ENCODE measurements at regions not wholly inside any gene's neighbourhood (a gene's known extent, or its start where the extent isn't known, plus 50 kb on each side); places are given as distances from the start of the nearest gene placed in this dataset.

DNA sequence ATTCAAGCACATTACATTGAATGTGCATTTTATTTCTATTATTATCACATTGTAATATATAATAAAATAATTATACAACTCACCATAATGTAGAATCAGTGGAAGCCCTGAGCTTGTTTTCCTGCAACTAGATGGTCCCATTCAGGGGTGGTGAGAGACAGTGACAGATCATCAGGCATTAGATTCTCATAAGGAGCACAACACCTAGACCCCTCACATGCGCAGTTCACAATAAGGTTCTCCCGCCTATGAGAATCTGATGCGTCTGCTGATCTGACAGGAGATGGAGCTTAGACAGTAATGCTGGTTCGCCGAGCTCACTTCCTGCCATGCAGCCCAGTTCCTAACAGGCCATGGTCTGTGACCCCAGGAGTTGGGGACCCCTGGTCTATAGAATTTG lies 96.7 kb upstream of the RBBP6 start:
- ChIA-PET POLR2A (interaction anchor here (1.3 kb wide), 1 partner anchor 9 kb away, joined by 5 read pairs; no protein-coding TSS in a partner anchor), CTCF (ENCODE audit: low intra/inter-chr PET ratio) (no interaction called here)
- Histone ChIP-seq H2AFZ (ENCODE audit: low read depth, low read length) (no peak overlapping the region), H3K36me3 (ENCODE audit: control insufficient read depth, insufficient read depth, low read length) (no peaks in the 10 kb centered on the region), H3K27ac (ENCODE audit: extremely low read depth, low read depth, low read length) (no peak overlapping the region), H3K9ac (ENCODE audit: insufficient read depth in 1 of 2, low read depth in 2 of 2, low read length in 2 of 2) (no peak overlapping the region), H3K79me2 (ENCODE audit: control insufficient read depth, insufficient read depth, low read length) (no peaks in the 10 kb centered on the region), H3K4me2 (ENCODE audit: insufficient read depth, low read length) (no peak overlapping the region), H3K4me3 (no peak overlapping the region), H3K4me1 (replicated peaks in 1 of 2; ENCODE audit: control insufficient read depth in 2 of 2, insufficient read depth in 2 of 2, low read length in 2 of 2) (no peaks in the 10 kb centered on the region), H3K9me1 (ENCODE audit: control insufficient read depth, insufficient read depth, low read length) (no peaks in the 10 kb centered on the region), H4K20me1 (replicated peaks; ENCODE audit: control insufficient read depth, insufficient read depth, low read length) (no peaks in the 10 kb centered on the region), H3K27me3 (ENCODE audit: control insufficient read depth in 2 of 2, insufficient read depth in 2 of 2, low read length in 2 of 2) (peaks cover 8 to 42% of the 10 kb centered on the region in 2 experiments), H3K9me3 (replicated peaks; ENCODE audit: control insufficient read depth, insufficient read depth, low read depth, low read length) (no peaks in the 10 kb centered on the region)
- intact Hi-C loops (cut with micrococcal nuclease) (no loop called here), in situ Hi-C loops (cut with MboI) (no loop called here)
- BruUV-seq (replicated peaks) = no TSS peak
- no peak for DNase-seq (ENCODE audit: extremely low read depth in 1 of 4, low spot score in 3 of 4)
- 7% methylated on average over 5 of the region's 5 CpGs for whole genome bisulfite sequencing (ENCODE audit: insufficient coverage, low coverage, missing lambda C conversion rate)
- TF ChIP-seq, protein P1, sequence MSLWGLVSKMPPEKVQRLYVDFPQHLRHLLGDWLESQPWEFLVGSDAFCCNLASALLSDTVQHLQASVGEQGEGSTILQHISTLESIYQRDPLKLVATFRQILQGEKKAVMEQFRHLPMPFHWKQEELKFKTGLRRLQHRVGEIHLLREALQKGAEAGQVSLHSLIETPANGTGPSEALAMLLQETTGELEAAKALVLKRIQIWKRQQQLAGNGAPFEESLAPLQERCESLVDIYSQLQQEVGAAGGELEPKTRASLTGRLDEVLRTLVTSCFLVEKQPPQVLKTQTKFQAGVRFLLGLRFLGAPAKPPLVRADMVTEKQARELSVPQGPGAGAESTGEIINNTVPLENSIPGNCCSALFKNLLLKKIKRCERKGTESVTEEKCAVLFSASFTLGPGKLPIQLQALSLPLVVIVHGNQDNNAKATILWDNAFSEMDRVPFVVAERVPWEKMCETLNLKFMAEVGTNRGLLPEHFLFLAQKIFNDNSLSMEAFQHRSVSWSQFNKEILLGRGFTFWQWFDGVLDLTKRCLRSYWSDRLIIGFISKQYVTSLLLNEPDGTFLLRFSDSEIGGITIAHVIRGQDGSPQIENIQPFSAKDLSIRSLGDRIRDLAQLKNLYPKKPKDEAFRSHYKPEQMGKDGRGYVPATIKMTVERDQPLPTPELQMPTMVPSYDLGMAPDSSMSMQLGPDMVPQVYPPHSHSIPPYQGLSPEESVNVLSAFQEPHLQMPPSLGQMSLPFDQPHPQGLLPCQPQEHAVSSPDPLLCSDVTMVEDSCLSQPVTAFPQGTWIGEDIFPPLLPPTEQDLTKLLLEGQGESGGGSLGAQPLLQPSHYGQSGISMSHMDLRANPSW (CRISPR knock-in tag; IDR thresholded peaks at IDR 0.05) = no peak
- TF ChIP-seq MEIS2 (IDR thresholded peaks at IDR 0.05; ENCODE audit: partially characterized antibody) = no peak
- TF ChIP-seq TSC22D4 (tag; IDR thresholded peaks at IDR 0.05) = no peak
- no peak for TF ChIP-seq CBX8 (IDR thresholded peaks at IDR 0.05; ENCODE audit: borderline replicate concordance, extremely low read depth, low read depth, low read length, poor library complexity, severe bottlenecking)
- TF ChIP-seq, protein P2, sequence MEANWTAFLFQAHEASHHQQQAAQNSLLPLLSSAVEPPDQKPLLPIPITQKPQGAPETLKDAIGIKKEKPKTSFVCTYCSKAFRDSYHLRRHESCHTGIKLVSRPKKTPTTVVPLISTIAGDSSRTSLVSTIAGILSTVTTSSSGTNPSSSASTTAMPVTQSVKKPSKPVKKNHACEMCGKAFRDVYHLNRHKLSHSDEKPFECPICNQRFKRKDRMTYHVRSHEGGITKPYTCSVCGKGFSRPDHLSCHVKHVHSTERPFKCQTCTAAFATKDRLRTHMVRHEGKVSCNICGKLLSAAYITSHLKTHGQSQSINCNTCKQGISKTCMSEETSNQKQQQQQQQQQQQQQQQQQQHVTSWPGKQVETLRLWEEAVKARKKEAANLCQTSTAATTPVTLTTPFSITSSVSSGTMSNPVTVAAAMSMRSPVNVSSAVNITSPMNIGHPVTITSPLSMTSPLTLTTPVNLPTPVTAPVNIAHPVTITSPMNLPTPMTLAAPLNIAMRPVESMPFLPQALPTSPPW (CRISPR knock-in tag; IDR thresholded peaks at IDR 0.05) = no peak
- ATAC-seq = no peak
- FAIRE-seq = no peak
